GM23248 (cell line): ENCODE measurements at regions not wholly inside any gene's neighbourhood (a gene's known extent, or its start where the extent isn't known, plus 50 kb on each side); places are given as distances from the start of the nearest gene placed in this dataset.
"Not testable (repeated sequence)": the region's sequence is repeated elsewhere in the genome, so short reads cannot be mapped to it uniquely, and the experiment has no call there.

ENCODE experiments used
- EZH2 ChIP-seq: fragments of 200-600 bp; sonication (generic); IDR thresholded peaks from 2 replicates; pipeline ENCODE4 v1.6.1; 2018; ENCODE audit warnings: antibody characterized with exemption, mild to moderate bottlenecking; ENCODE audit not compliant: insufficient read depth, poor library complexity, severe bottlenecking
- EZH2phosphoT487 ChIP-seq: fragments of 200-600 bp; sonication (generic); IDR thresholded peaks from 2 replicates; pipeline ENCODE4 v1.6.1; 2018; ENCODE audit warnings: antibody characterized with exemption, moderate library complexity, mild to moderate bottlenecking, low read depth; ENCODE audit not compliant: insufficient read depth

DNA sequence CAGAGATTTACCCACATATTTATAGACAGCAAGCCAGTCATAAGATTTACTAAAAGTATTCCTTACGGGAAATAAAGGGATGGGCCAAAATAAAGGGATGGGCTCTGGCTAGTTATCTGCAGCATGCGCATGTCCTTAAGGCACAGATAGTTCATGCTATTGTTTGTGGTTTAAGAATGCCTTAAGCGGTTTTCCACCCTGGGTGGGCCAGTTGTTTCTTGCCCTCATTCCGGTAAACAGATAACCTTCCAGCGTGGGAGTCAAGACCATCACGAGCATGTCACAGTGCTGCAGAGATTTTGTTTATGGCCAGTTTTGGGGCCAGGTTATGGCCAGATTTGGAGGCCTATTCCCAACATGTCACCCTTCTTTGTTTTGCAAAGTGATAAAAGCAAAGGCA is 1046.2 kb downstream of the STPG2 start:
- TF ChIP-seq EZH2, EZH2phosphoT487: not testable (repeated sequence)
